Activated T-cell treated with anti-CD3 and anti-CD28 coated beads, Interleukin-2, amount 50 U/mL, for 72 hours (primary cell): ENCODE measurements at regions not wholly inside any gene's neighbourhood (a gene's known extent, or its start where the extent isn't known, plus 50 kb on each side); places are given as distances from the start of the nearest gene placed in this dataset.

Experiments
- ATAC-seq, 2 donors: fragments of 150-1000 bp; cut with Tn5 transposase; replicated peaks in 1 of 2; 2 replicates each; pipeline ENCODE4 v1.10.0; 2021; ENCODE audit warnings: moderate library complexity in 2 of 2, mild to moderate bottlenecking in 1 of 2
- DNase-seq, 2 donors: peaks; one replicate each; pipeline ENCODE4 v3.0.0; 2021 to 2022; ENCODE audit warnings: mixed read lengths in 1 of 2
- H3K27ac Mint-ChIP-seq: one replicate; pipeline ENCODE4 v1.8.0; 2022; ENCODE audit warnings: mild to moderate bottlenecking, moderate library complexity, mixed read lengths
- H3K27me3 Mint-ChIP-seq: one replicate; pipeline ENCODE4 v1.8.0; 2022; ENCODE audit warnings: low read depth, mixed read lengths
- H3K36me3 Mint-ChIP-seq, 2 donors: one replicate each; pipeline ENCODE4 v1.8.0; 2022; ENCODE audit warnings: mixed read lengths in 2 of 2, mild to moderate bottlenecking in 1 of 2; ENCODE audit not compliant: insufficient read depth in 2 of 2
- H3K4me1 Mint-ChIP-seq: one replicate; pipeline ENCODE4 v1.8.0; 2022; ENCODE audit warnings: low read depth, mixed read lengths
- H3K4me3 Mint-ChIP-seq, 2 donors: one replicate each; pipeline ENCODE4 v1.8.0; 2022; ENCODE audit warnings: mild to moderate bottlenecking in 2 of 2, mixed read lengths in 2 of 2, moderate library complexity in 2 of 2
- H3K9me3 Mint-ChIP-seq, 2 donors: one replicate each; pipeline ENCODE4 v1.8.0; 2022; ENCODE audit warnings: mixed read lengths in 2 of 2

GRCh38 chr18:45287531-45287930, 327.7 kb upstream of the SLC14A2 start:
- ATAC-seq, result no peak
- H3K4me1 Mint-ChIP-seq, result no peaks in the 10 kb centered on the region
- no peak for DNase-seq
- H3K27me3 Mint-ChIP-seq, result no peaks in the 10 kb centered on the region
- no peak overlapping the region for H3K27ac Mint-ChIP-seq
- H3K36me3 Mint-ChIP-seq, result no peaks in the 10 kb centered on the region
- H3K4me3 Mint-ChIP-seq, result no peak overlapping the region
- H3K9me3 Mint-ChIP-seq, result no peaks in the 10 kb centered on the region

- no peak overlapping the region for H3K4me3 Mint-ChIP-seq
- no peaks in the 10 kb centered on the region for H3K36me3 Mint-ChIP-seq
- no peak for DNase-seq
Observed at GRCh38 chr18:45290364-45290763, 324.9 kb upstream of the SLC14A2 start.

GRCh38 chr18:45291621-45292615, 323.4 kb upstream of the SLC14A2 start:
- Mint-ChIP-seq H3K4me1 (no peaks in the 10 kb centered on the region), H3K27me3 (no peaks in the 10 kb centered on the region), H3K9me3 (no peaks in the 10 kb centered on the region), H3K27ac (no peak overlapping the region), H3K4me3 (no peak overlapping the region), H3K36me3 (no peaks in the 10 kb centered on the region)
- ATAC-seq (no peak), DNase-seq (no peak)

More at GRCh38 chr18:45290364-45290763, 324.9 kb upstream of the SLC14A2 start:
- ATAC-seq, result no peak
- Mint-ChIP-seq H3K9me3 (no peaks in the 10 kb centered on the region), H3K27ac (no peak overlapping the region), H3K27me3 (no peaks in the 10 kb centered on the region), H3K4me1 (no peaks in the 10 kb centered on the region)

DNA sequence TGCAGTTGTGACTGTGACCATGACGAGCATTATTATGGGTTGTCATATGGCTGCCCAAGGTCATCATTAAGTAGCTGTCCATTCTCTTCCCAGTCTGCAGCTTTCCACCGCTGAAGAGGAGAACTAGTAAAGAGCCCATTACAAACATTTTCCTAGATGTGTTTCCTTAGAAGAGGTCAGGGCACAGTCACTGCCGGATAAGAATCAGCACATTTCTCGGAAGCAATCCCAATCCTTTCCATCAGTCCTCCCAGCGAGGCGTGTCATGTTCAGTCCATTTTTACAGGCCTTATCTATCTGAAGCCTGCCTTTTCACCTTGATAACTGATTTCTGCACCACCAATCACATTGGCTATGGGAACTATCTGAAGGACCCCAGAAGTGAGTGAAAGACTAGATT, 319.9 kb upstream of the SLC14A2 start:
- Mint-ChIP-seq H3K4me1 (no peaks in the 10 kb centered on the region), H3K27ac (no peak overlapping the region), H3K36me3 (no peaks in the 10 kb centered on the region), H3K27me3 (no peaks in the 10 kb centered on the region), H3K4me3 (no peak overlapping the region), H3K9me3 (no peaks in the 10 kb centered on the region)
- ATAC-seq (no peak), DNase-seq (no peak)

DNA sequence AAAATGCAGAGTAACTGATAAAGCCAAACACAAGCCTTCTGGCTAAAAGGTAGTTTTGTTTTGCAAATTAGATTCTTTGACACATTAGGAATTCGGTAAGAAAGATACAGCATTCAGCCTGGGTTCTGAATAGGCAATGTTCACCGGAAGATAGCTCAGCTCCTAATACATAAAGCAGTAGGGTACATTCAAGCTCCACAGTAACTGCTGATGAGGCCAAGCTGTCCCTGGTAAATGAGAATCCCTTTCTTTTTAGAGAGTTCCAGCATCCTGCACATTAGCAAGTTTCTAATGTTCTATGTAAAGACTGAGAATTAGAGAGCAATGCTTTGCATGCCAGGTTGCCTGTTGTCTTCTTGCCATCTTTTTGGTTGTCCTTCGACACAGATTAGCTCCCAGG, 316.3 kb upstream of the SLC14A2 start:
- Mint-ChIP-seq H3K36me3 (no peaks in the 10 kb centered on the region), H3K9me3 (no peaks in the 10 kb centered on the region), H3K27me3 (peaks cover 5% of the 10 kb centered on the region), H3K4me1 (no peaks in the 10 kb centered on the region), H3K4me3 (no peak overlapping the region), H3K27ac (no peak overlapping the region)
- DNase-seq, result no peak
- ATAC-seq, result no peak

- DNase-seq (no peak), ATAC-seq (no peak)
- H3K36me3 Mint-ChIP-seq, result no peaks in the 10 kb centered on the region
- no peaks in the 10 kb centered on the region for H3K4me1 Mint-ChIP-seq
- H3K27me3 Mint-ChIP-seq, result peaks cover 5% of the 10 kb centered on the region
- peaks cover 0 to 2% of the 10 kb centered on the region in 2 donors for H3K9me3 Mint-ChIP-seq
- H3K27ac Mint-ChIP-seq, result no peak overlapping the region
- no peak overlapping the region for H3K4me3 Mint-ChIP-seq
Observed at GRCh38 chr18:45303026-45303425, 312.2 kb upstream of the SLC14A2 start.

GRCh38 chr18:45304558-45304957, 310.7 kb upstream of the SLC14A2 start:
- no peak overlapping the region for H3K27ac Mint-ChIP-seq
- DNase-seq, result no peak
- H3K36me3 Mint-ChIP-seq, result no peaks in the 10 kb centered on the region
- H3K4me3 Mint-ChIP-seq, result no peak overlapping the region
- ATAC-seq, result no peak
- peaks cover 5% of the 10 kb centered on the region for H3K27me3 Mint-ChIP-seq
- H3K9me3 Mint-ChIP-seq, result peaks cover 0 to 4% of the 10 kb centered on the region in 2 donors
- no peaks in the 10 kb centered on the region for H3K4me1 Mint-ChIP-seq

DNA sequence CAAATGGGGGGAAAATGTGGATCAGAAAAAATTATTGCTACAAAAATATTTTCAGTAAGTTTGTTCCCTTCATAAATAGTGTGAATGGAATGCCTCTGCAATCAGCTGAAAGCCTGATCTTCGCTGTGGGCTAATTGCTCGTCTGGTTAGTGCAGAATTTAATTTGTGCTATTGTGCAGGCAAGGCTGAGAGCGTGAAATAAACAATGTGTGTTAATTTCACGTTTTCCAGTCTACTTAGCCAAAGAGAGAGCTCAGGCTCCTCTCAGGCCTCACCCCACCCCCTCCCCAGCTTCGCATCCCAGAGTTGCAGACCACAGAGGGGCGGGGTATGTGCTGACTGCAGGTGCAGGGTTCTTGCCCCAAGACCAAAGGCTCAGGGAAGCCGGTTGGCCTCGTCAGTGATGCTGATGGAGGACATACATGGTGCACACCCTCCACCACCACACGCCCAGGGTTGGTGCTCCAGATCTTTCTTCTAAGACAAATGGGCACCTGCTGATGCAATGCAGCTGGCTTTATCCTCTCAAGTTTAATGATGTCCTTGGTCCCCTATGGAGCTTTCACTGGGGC, 302.6 kb upstream of the SLC14A2 start:
- H3K4me3 Mint-ChIP-seq, result no peak overlapping the region
- no peaks in the 10 kb centered on the region for H3K4me1 Mint-ChIP-seq
- H3K27ac Mint-ChIP-seq, result no peak overlapping the region
- H3K27me3 Mint-ChIP-seq, result no peaks in the 10 kb centered on the region
- no peaks in the 10 kb centered on the region for H3K36me3 Mint-ChIP-seq
- peaks cover 0 to 2% of the 10 kb centered on the region in 2 donors for H3K9me3 Mint-ChIP-seq
- no peak for DNase-seq
- no peak for ATAC-seq

DNA sequence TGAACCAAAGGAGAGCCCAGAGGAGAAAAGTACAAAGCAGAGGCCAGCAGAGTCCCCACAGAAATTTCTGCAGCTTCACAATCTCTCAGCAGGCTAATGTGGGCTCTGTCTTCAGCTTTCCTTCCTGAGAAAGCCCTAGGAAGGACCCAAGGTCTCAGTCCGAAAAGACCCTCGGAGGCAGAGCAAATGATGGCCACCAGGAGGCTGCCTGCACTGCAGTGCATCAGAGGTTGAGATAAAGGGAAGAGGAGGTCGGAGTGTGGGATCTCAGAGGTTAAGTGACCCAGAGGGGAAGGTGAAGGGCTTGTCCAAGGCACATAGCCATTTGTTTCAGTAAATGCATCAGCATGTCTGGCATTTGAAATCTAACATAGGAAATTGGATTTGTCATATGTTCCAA, 299.1 kb upstream of the SLC14A2 start:
- DNase-seq (no peak), ATAC-seq (no peak)
- no peaks in the 10 kb centered on the region for H3K27me3 Mint-ChIP-seq
- no peaks in the 10 kb centered on the region for H3K4me1 Mint-ChIP-seq
- H3K27ac Mint-ChIP-seq, result no peak overlapping the region
- no peaks in the 10 kb centered on the region for H3K9me3 Mint-ChIP-seq
- no peaks in the 10 kb centered on the region for H3K36me3 Mint-ChIP-seq
- H3K4me3 Mint-ChIP-seq, result no peak overlapping the region

DNA sequence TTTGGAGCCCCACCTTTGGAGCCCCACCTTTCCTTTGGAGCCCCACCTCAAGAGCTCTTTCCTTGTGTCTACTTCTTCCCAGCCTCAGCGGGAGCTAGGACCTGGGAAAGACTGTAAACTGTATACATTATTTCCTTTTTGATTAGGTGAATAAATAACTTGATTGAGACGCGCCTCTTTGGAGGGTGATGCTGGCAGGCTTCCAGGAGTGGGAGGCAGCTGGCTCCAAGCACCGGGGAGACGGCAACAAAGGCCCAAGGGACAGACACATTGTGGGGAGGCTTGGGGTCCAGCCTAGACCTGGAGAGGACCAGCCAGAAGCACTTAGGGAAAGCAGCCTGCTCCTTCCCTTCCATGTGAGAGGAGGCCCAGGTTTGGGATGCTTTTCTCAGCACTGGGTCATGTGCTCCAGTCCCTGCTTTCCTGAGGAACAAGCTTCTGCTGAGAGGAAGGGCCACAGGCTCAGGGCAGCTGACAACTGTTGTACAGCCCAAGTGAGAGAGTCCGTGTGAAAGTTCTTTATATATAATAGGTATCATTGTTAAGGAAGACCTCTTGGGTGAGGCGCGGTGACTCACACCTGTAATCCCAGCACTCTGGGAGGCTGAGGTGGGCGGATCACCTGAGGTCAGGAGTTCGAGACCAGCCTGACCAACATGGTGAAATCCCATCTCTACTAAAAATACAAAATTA, 297.2 kb upstream of the SLC14A2 start:
- DNase-seq (no peak), ATAC-seq (no peak)
- Mint-ChIP-seq H3K27me3 (no peaks in the 10 kb centered on the region), H3K36me3 (no peaks in the 10 kb centered on the region), H3K9me3 (peaks cover 0 to 1% of the 10 kb centered on the region in 2 donors), H3K4me1 (no peaks in the 10 kb centered on the region), H3K4me3 (no peak overlapping the region), H3K27ac (no peak overlapping the region)

DNA sequence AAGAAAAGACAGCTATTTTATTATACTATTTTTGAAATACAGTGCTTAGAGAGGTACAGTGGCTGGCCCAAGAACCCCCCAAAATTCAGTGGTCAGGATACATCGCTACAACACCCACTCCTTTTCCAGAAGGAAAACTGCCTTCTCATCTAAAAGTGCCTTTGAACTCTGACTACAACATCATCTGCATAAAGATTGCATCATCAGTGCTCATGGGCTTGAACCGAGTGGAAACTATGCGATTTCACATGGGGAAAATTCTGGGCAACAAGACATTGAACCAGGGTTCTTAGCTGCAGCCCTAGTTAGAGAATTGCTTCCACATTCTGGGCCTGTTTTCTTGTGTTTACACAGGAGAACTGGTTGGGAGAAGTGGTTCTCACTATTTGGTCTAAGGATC, 294.6 kb upstream of the SLC14A2 start:
- H3K4me3 Mint-ChIP-seq, result no peak overlapping the region
- H3K27me3 Mint-ChIP-seq, result no peaks in the 10 kb centered on the region
- ATAC-seq (no peak), DNase-seq (no peak)
- H3K27ac Mint-ChIP-seq, result no peak overlapping the region
- H3K4me1 Mint-ChIP-seq, result no peaks in the 10 kb centered on the region
- H3K9me3 Mint-ChIP-seq, result peaks cover 0 to 1% of the 10 kb centered on the region in 2 donors
- no peaks in the 10 kb centered on the region for H3K36me3 Mint-ChIP-seq

- ATAC-seq (no peak), DNase-seq (no peak)
- Mint-ChIP-seq H3K4me1 (no peaks in the 10 kb centered on the region), H3K36me3 (no peaks in the 10 kb centered on the region), H3K4me3 (no peak overlapping the region), H3K27me3 (no peaks in the 10 kb centered on the region), H3K27ac (no peak overlapping the region), H3K9me3 (peaks cover 0 to 1% of the 10 kb centered on the region in 2 donors)
Observed at GRCh38 chr18:45321520-45321919, 293.8 kb upstream of the SLC14A2 start.

GRCh38 chr18:45322343-45322742, 292.9 kb upstream of the SLC14A2 start:
- peaks cover 0 to 1% of the 10 kb centered on the region in 2 donors for H3K9me3 Mint-ChIP-seq
- H3K27me3 Mint-ChIP-seq, result no peaks in the 10 kb centered on the region
- ATAC-seq (no peak), DNase-seq (no peak)
- no peak overlapping the region for H3K27ac Mint-ChIP-seq
- H3K4me3 Mint-ChIP-seq, result no peak overlapping the region
- H3K4me1 Mint-ChIP-seq, result no peaks in the 10 kb centered on the region
- H3K36me3 Mint-ChIP-seq, result no peaks in the 10 kb centered on the region
